Adrenal gland (tissue), 5 donors: ENCODE measurements at regions not wholly inside any gene's neighbourhood (a gene's known extent, or its start where the extent isn't known, plus 50 kb on each side); places are given as distances from the start of the nearest gene placed in this dataset.

Source experiments
- CTCF ChIP-seq, 6 experiments: fragments of 450-650 bp in 4 of 6; fragments of 200-600 bp in 2 of 6; sonication (generic) in 1 of 6; IDR thresholded peaks; 1 replicate in 5 of 6; 2 replicates in 1 of 6; pipeline versions ENCODE4 v1.5.1 to v1.8.0; 2016 to 2021; ENCODE audit warnings: antibody characterized with exemption in 6 of 6, mild to moderate bottlenecking in 2 of 6, moderate library complexity in 1 of 6
- POLR2A ChIP-seq, 2 donors: fragments of 450-650 bp; IDR thresholded peaks; one replicate each; pipeline ENCODE4 v1.6.1; 2017; ENCODE audit warnings: antibody characterized with exemption in 2 of 2, mild to moderate bottlenecking in 2 of 2, moderate library complexity in 1 of 2
- donor health status: DM: no; HTN: no; CAD: no.

GRCh38 chr13:33758113-33758512, 59.8 kb upstream of the RFC3 start:
- no peak for TF ChIP-seq CTCF (IDR thresholded peaks at IDR 0.05)
- TF ChIP-seq POLR2A (IDR thresholded peaks at IDR 0.05): no peak
